Epithelial cell of esophagus (primary cell): ENCODE measurements at regions not wholly inside any gene's neighbourhood (a gene's known extent, or its start where the extent isn't known, plus 50 kb on each side); places are given as distances from the start of the nearest gene placed in this dataset.

ENCODE experiments used
- DNase-seq: peaks from one replicate; pipeline ENCODE4 v3.0.0; 2010; ENCODE audit warnings: low read depth
- H3K4me3 ChIP-seq: 2 replicates; pipeline ENCODE4 v1.5.1; 2011; ENCODE audit warnings: mild to moderate bottlenecking, low read length, control low read depth
- CTCF ChIP-seq: IDR thresholded peaks from 2 replicates; pipeline ENCODE4 v1.5.1; 2011; ENCODE audit warnings: low read depth, mild to moderate bottlenecking, low read length, control low read depth, inconsistent platforms; ENCODE audit not compliant: insufficient read depth; ENCODE audit errors: missing control alignments

- no peak overlapping the region for H3K4me3 ChIP-seq
- TF ChIP-seq CTCF, result no peak
- DNase-seq, result no peak
These were observed 235.7 kb upstream of the C2CD4B start for GRCh38 chr15:62400778-62401177.

DNA sequence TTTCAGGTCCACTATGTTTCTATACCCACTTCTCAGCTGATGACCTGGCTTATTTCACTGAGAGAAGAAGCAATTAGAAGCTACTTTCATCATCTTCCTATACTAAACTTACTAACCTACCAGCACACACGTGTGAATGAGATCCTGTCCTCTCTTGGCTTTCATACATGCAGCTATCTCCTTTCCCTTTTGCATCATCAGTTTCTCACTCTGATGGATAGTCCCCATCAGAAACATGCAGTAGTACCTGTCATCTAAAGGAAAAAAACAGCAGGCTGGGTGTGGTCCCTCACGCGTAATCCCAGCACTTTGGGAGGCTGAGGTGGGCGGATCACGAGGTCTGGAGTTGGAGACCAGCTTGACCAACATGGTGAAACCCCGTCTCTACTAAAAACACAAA lies 237.6 kb upstream of the C2CD4B start:
- DNase-seq, result no peak
- no peak overlapping the region for H3K4me3 ChIP-seq
- no peak for TF ChIP-seq CTCF

DNA sequence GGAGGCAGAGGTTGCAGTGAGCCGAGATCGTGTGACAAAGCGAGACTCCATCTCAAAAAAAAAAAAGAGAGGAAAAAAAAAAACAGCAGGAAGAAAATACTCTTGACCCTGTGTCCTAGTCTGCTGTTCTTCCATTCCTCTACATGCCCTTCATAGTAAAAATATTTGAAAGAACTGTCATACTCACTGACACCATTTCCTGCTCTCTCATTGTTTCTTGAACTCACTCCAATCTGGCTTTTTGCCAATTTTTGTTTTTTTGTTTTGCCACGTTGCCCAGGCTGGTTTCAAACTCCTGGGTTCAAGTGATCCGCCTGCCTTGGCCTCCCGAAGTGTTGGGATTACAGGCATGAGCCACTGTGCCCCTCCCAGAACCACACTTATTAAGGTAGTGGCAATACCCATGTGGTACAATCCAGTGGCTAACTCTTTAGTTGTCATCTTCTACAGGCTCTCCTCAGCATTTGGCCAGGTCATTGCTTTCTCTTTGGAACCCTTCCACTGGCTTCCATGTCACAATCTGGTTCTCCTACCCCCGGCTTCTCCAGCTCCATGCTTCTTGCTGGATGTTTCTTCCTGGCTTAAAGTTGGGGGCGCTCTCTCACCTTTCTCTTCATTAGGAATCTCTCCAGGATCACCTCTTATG lies 238.2 kb upstream of the C2CD4B start:
- peak; percentile 69 for DNase-seq

GRCh38 chr15:62404194-62404985 lies 239.3 kb upstream of the C2CD4B start:
- DNase-seq, result no peak
- no peak for TF ChIP-seq CTCF
- H3K4me3 ChIP-seq, result no peak overlapping the region

More for the DNA sequence above, 238.2 kb upstream of the C2CD4B start:
- no peak overlapping the region for H3K4me3 ChIP-seq
- TF ChIP-seq CTCF, result no peak

GRCh38 chr15:62406305-62406891 lies 241.3 kb upstream of the C2CD4B start:
- DNase-seq, result no peak
- TF ChIP-seq CTCF, result no peak
- H3K4me3 ChIP-seq, result no peak overlapping the region

- H3K4me3 ChIP-seq, result no peak overlapping the region
- DNase-seq, result no peak
- TF ChIP-seq CTCF, result no peak
These were observed 242.1 kb upstream of the C2CD4B start for GRCh38 chr15:62407216-62407615.
